K562 (cell line): ENCODE measurements at regions not wholly inside any gene's neighbourhood (a gene's known extent, or its start where the extent isn't known, plus 50 kb on each side); places are given as distances from the start of the nearest gene placed in this dataset.

Experiments
- ATAC-seq: fragments of 200-7000 bp; cut with Tn5 transposase; 3 replicates; pipeline ENCODE4 v1.9.1; 2020; ENCODE audit warnings: moderate library complexity
- BruUV-seq: library from RNA; stranded (reverse); fragments of 400-500 nt; replicated peaks from 2 replicates; lab custom pipeline; 2021; lab: Mats Ljungman, UMichigan
- CTCF ChIA-PET: fragments of 300-600 bp; formaldehyde crosslinking; extraction: SDS; loops from one replicate; lab custom pipeline; 2021; ENCODE audit warnings: low intra/inter-chr PET ratio; lab: Yijun Ruan, JAX
- POLR2A ChIA-PET: fragments of 300-600, 350-650 bp; sonication (Branson Sonifier 250); formaldehyde crosslinking; extraction: SDS; loops from one replicate; lab custom pipeline; 2021; ENCODE audit warnings: antibody characterized with exemption, inconsistent platforms; lab: Yijun Ruan, JAX
- DNase-seq, 4 experiments: peaks; one replicate each; pipeline versions ENCODE4 v3.0.0 to v3.0.0-alpha.2; 2011 to 2018; ENCODE audit warnings: low spot score in 3 of 4, mixed read lengths in 3 of 4; ENCODE audit errors: extremely low read depth in 1 of 4
- FAIRE-seq: peaks from 2 replicates; lab custom pipeline; 2011; peaks lifted over from hg19 to GRCh38; lab: Jason Lieb, UNC
- H2AFZ ChIP-seq: 2 replicates; pipeline ENCODE4 v1.6.0; 2011; ENCODE audit warnings: low read depth, low read length, control low read depth, inconsistent platforms
- H3K27ac ChIP-seq: fragments of 200-600 bp; 3 replicates; pipeline ENCODE4 v1.8.0; 2011; ENCODE audit warnings: low read depth, mild to moderate bottlenecking, control low read depth, inconsistent platforms, low read length, moderate library complexity, mixed read lengths; ENCODE audit errors: extremely low read depth
- H3K27me3 ChIP-seq, 2 experiments: fragments of 300-600 bp in 1 of 2; 2 replicates in 1 of 2; 3 replicates in 1 of 2; pipeline versions ENCODE4 v1.6.0 to v1.8.0; 2011; ENCODE audit warnings: inconsistent platforms in 2 of 2, low read length in 2 of 2, mild to moderate bottlenecking in 1 of 2, mixed read lengths in 1 of 2, moderate library complexity in 1 of 2; ENCODE audit not compliant: control insufficient read depth in 2 of 2, insufficient read depth in 2 of 2
- H3K36me3 ChIP-seq: fragments of 300-600 bp; 3 replicates; pipeline ENCODE4 v1.8.0; 2011; ENCODE audit warnings: mild to moderate bottlenecking, low read length, inconsistent platforms; ENCODE audit not compliant: control insufficient read depth, insufficient read depth
- H3K4me1 ChIP-seq, 2 experiments: fragments of 200-600 bp in 1 of 2; replicated peaks in 1 of 2; 2 replicates in 1 of 2; 3 replicates in 1 of 2; pipeline versions ENCODE4 v1.5.1 to v1.8.0; 2011; ENCODE audit warnings: inconsistent platforms in 2 of 2, low read length in 2 of 2, mild to moderate bottlenecking in 1 of 2, mixed read lengths in 1 of 2, moderate library complexity in 1 of 2; ENCODE audit not compliant: control insufficient read depth in 2 of 2, insufficient read depth in 2 of 2
- H3K4me2 ChIP-seq: 2 replicates; pipeline ENCODE4 v1.6.1; 2011; ENCODE audit warnings: low read length, control low read depth, inconsistent platforms, mixed read lengths; ENCODE audit not compliant: insufficient read depth
- H3K4me3 ChIP-seq: fragments of 200-600 bp; sonication (generic), shearing (Covaris generic); 2 replicates; pipeline ENCODE4 v1.5.1; 2016; ENCODE audit warnings: control low read depth, inconsistent platforms
- H3K79me2 ChIP-seq: fragments of 200-600 bp; 3 replicates; pipeline ENCODE4 v1.8.0; 2011; ENCODE audit warnings: low read length, inconsistent platforms; ENCODE audit not compliant: control insufficient read depth, insufficient read depth
- H3K9ac ChIP-seq, 2 experiments: 2 replicates each; pipeline versions ENCODE4 v1.6.0 to v1.6.1; 2011; ENCODE audit warnings: low read depth in 2 of 2, low read length in 2 of 2, control low read depth in 1 of 2, inconsistent platforms in 1 of 2, mild to moderate bottlenecking in 1 of 2, mixed read lengths in 1 of 2; ENCODE audit not compliant: insufficient read depth in 1 of 2
- H3K9me1 ChIP-seq: one replicate; pipeline ENCODE4 v1.6.0; 2011; ENCODE audit warnings: inconsistent platforms, mild to moderate bottlenecking, low read length, moderate library complexity; ENCODE audit not compliant: control insufficient read depth, insufficient read depth
- H3K9me3 ChIP-seq: replicated peaks from 2 replicates; pipeline ENCODE4 v1.5.1; 2011; ENCODE audit warnings: low read depth, low read length, inconsistent platforms; ENCODE audit not compliant: control insufficient read depth, insufficient read depth
- H4K20me1 ChIP-seq: replicated peaks from 2 replicates; pipeline ENCODE4 v1.6.1; 2011; ENCODE audit warnings: low read length, inconsistent platforms, mixed read lengths; ENCODE audit not compliant: control insufficient read depth, insufficient read depth
- BCL6 ChIP-seq: fragments of 250-450 bp; sonication (Bioruptor Pico); IDR thresholded peaks from 2 replicates; pipeline ENCODE4 v1.4.0; 2020
- BRD4 ChIP-seq: fragments of 200-600 bp; sonication (generic); IDR thresholded peaks from 2 replicates; pipeline ENCODE4 v1.6.1; 2017; ENCODE audit warnings: inconsistent platforms
- DPF2 ChIP-seq: fragments of 450-650 bp; IDR thresholded peaks from 2 replicates; pipeline ENCODE4 v1.6.1; 2016
- HMGN3 ChIP-seq: IDR thresholded peaks from 2 replicates; pipeline ENCODE4 v1.6.1; 2011; ENCODE audit warnings: borderline replicate concordance, low read depth, mild to moderate bottlenecking, mixed read lengths, low read length; ENCODE audit not compliant: insufficient read length; ENCODE audit errors: extremely low read depth
- NCOA6 ChIP-seq: fragments of 450-650 bp; IDR thresholded peaks from 2 replicates; pipeline ENCODE4 v1.6.1; 2017; ENCODE audit warnings: mild to moderate bottlenecking
- NR1H2 ChIP-seq: sonication (generic); formaldehyde crosslinking; IDR thresholded peaks from 2 replicates; pipeline ENCODE4 v1.4.0; 2020; ENCODE audit warnings: mild to moderate bottlenecking, missing genetic modification reagents
- NR2C2 ChIP-seq, 2 experiments: fragments of 200-800 bp in 1 of 2; sonication (Bioruptor generic) in 1 of 2; sonication (generic) in 1 of 2; formaldehyde crosslinking in 1 of 2; IDR thresholded peaks; 2 replicates each; pipeline versions ENCODE4 v1.6.1 to v1.8.0; 2016 to 2022; ENCODE audit warnings: mild to moderate bottlenecking in 1 of 2, missing compliant biosample characterization in 1 of 2, missing genetic modification characterization in 1 of 2, missing genetic modification reagents in 1 of 2
- POU5F1 ChIP-seq: fragments of 150-350 bp; IDR thresholded peaks from 2 replicates; pipeline ENCODE4 v1.6.1; 2014; ENCODE audit warnings: borderline replicate concordance, low read length, low read depth, mild to moderate bottlenecking; ENCODE audit not compliant: partially characterized antibody
- RAD51 ChIP-seq: fragments of 450-650 bp; IDR thresholded peaks from 2 replicates; pipeline ENCODE4 v1.7.1; 2016; ENCODE audit warnings: low read depth, mild to moderate bottlenecking, borderline replicate concordance
- RERE ChIP-seq: sonication (generic); formaldehyde crosslinking; IDR thresholded peaks from 2 replicates; pipeline ENCODE4 v1.8.0; 2023; ENCODE audit warnings: missing genetic modification reagents, mild to moderate bottlenecking, borderline replicate concordance
- SETDB1 ChIP-seq: IDR thresholded peaks from one replicate; pipeline ENCODE4 v1.6.1; 2012; ENCODE audit warnings: low read length, control low read depth, inconsistent platforms
- SIN3B ChIP-seq: fragments of 450-650 bp; IDR thresholded peaks from 2 replicates; pipeline ENCODE4 v1.6.1; 2017; ENCODE audit warnings: low read depth, mild to moderate bottlenecking, moderate library complexity
- SMARCA4 ChIP-seq: fragments of 450-650 bp; IDR thresholded peaks from 2 replicates; pipeline ENCODE4 v1.6.1; 2016
- TBL1XR1 ChIP-seq, 2 experiments: IDR thresholded peaks; 2 replicates each; pipeline ENCODE4 v1.6.1; 2012; ENCODE audit warnings: improper control_type of control experiment in 2 of 2, low read length in 2 of 2, mild to moderate bottlenecking in 1 of 2
- TCF7L2 ChIP-seq: fragments of 150-350 bp; IDR thresholded peaks from 2 replicates; pipeline ENCODE4 v1.6.1; 2016; ENCODE audit warnings: low read depth, mild to moderate bottlenecking, low read length, moderate library complexity
- WHSC1 ChIP-seq: IDR thresholded peaks from one replicate; pipeline ENCODE4 v1.6.1; 2012; ENCODE audit warnings: low read length, control low read depth, inconsistent platforms
- ZBED1 ChIP-seq: IDR thresholded peaks from 2 replicates; pipeline ENCODE4 v1.6.1; 2014
- ZFPM2 ChIP-seq: fragments of 250-450 bp; sonication (Bioruptor Pico); IDR thresholded peaks from 2 replicates; pipeline ENCODE4 v1.5.1; 2022; ENCODE audit warnings: mild to moderate bottlenecking
- ZNF133 ChIP-seq: fragments of 250-450 bp; sonication (Bioruptor Pico); IDR thresholded peaks from 2 replicates; pipeline ENCODE4 v1.4.0; 2020; ENCODE audit warnings: mild to moderate bottlenecking
- WGBS: fragments of 100-300 bp; shearing (Covaris generic); methylation state at CpG from one replicate; pipeline ENCODE4 v1.1.6; 2016; ENCODE audit warnings: low coverage, mixed read lengths; ENCODE audit not compliant: insufficient coverage; ENCODE audit errors: missing lambda C conversion rate; 5-methylcytosine and 5-hydroxymethylcytosine counted together
- in situ Hi-C: fragments of 300-500 bp; cut with MboI; formaldehyde crosslinking; loops from 4 replicates; pipeline ENCODE4 v1.15.0; 2018; ENCODE audit warnings: inconsistent platforms, mixed read lengths
- intact Hi-C: fragments of 100-400 bp; cut with micrococcal nuclease; formaldehyde crosslinking; loops from 2 replicates; pipeline ENCODE4 v1.14.2; 2022

- TF ChIP-seq TCF7L2 (no peak), POU5F1 (no peak), NR2C2 (CRISPR knock-in tag; IDR thresholded peaks at IDR 0.05) (no peak), NR2C2 (tag; IDR thresholded peaks at IDR 0.05) (no peak), HMGN3 (no peak), NR1H2 (no peak)
Observed at GRCh38 chr18:28372186-28372585, 195.3 kb upstream of the CDH2 start (continued).

- DNase-seq (no peak), FAIRE-seq (no peak), ATAC-seq (no peak)
- Histone ChIP-seq H3K79me2 (no peaks in the 10 kb centered on the region), H3K36me3 (no peaks in the 10 kb centered on the region), H3K4me1 (no peaks in the 10 kb centered on the region), H4K20me1 (no peaks in the 10 kb centered on the region), H3K9me3 (no peaks in the 10 kb centered on the region; the same call in 1 of the 2 replicates), H3K27ac (no peak overlapping the region), H3K4me2 (no peak overlapping the region), H3K9me1 (no peaks in the 10 kb centered on the region), H2AFZ (no peak overlapping the region), H3K4me3 (no peak overlapping the region), H3K27me3 (no peaks in the 10 kb centered on the region), H3K9ac (no peak overlapping the region)
- POLR2A ChIA-PET = no interaction called here
- WGBS = 0% methylated on average over 4 of the region's 4 CpGs
- no TSS peak for BruUV-seq
- in situ Hi-C loops = no loop called here
- CTCF ChIA-PET = no interaction called here
- intact Hi-C loops = no loop called here
- TF ChIP-seq ZFPM2 = no peak
- TF ChIP-seq RERE (CRISPR knock-in tag) = no peak
- no peak for TF ChIP-seq BCL6 (CRISPR knock-in tag)
- TF ChIP-seq SIN3B = no peak
- TF ChIP-seq WHSC1 = no peak
- no peak for TF ChIP-seq ZBED1
- no peak for TF ChIP-seq DPF2
- TF ChIP-seq BRD4 = no peak
- TF ChIP-seq SMARCA4 = no peak
- TF ChIP-seq NCOA6 = no peak
- no peak for TF ChIP-seq HMGN3
- TF ChIP-seq SETDB1 = no peak
- no peak for TF ChIP-seq ZNF133 (CRISPR knock-in tag)
- no peak for TF ChIP-seq RAD51
- no peak for TF ChIP-seq TBL1XR1 (IDR thresholded peaks at IDR 0.05; ENCODE audit: low read length in 2 of 2)
Observed at GRCh38 chr18:28366676-28367075, 189.7 kb upstream of the CDH2 start.
